Spleen (tissue), 7 donors: ENCODE measurements at regions not wholly inside any gene's neighbourhood (a gene's known extent, or its start where the extent isn't known, plus 50 kb on each side); places are given as distances from the start of the nearest gene placed in this dataset.

ENCODE experiments used
- CTCF ChIP-seq, 11 experiments: fragments of 200-600 bp in 7 of 11; fragments of 450-650 bp in 4 of 11; sonication (generic) in 4 of 11; IDR thresholded peaks in 8 of 11; conservative IDR thresholded peaks in 3 of 11; 1 replicate in 7 of 11; 2 replicates in 4 of 11; pipeline versions ENCODE4 v1.4.0 to v1.8.0; 2016 to 2021; ENCODE audit warnings: antibody characterized with exemption in 11 of 11, inconsistent platforms in 4 of 11, mild to moderate bottlenecking in 1 of 11
- POLR2A ChIP-seq, 3 donors: fragments of 450-650 bp; IDR thresholded peaks; one replicate each; pipeline ENCODE4 v1.5.1; 2017; ENCODE audit warnings: antibody characterized with exemption in 3 of 3, mild to moderate bottlenecking in 1 of 3
- donor health status: DM: no; HTN: no; CAD: no; lungs with moderate emphysema.
- donor health status: DM: no; HTN: no; CAD: no.
- donor health status: DM: no; HTN: no; CAD: no.

GRCh38 chr14:101009531-101009930, 106.0 kb upstream of the RTL1 start:
- TF ChIP-seq POLR2A (IDR thresholded peaks at IDR 0.05): no peak
- no peak for TF ChIP-seq CTCF (IDR thresholded peaks at IDR 0.05 in 8 of 11, conservative IDR thresholded peaks at IDR 0.05 in 3 of 11)
